ENCODE measurements at regions not wholly inside any gene's neighbourhood (a gene's known extent, or its start where the extent isn't known, plus 50 kb on each side); places are given as distances from the start of the nearest gene placed in this dataset.

- no peaks in the 10 kb centered on the region for H3K36me3 ChIP-seq (ENCODE audit: insufficient read depth, low read length)
- no peaks in the 10 kb centered on the region for H3K4me1 ChIP-seq (ENCODE audit: insufficient read depth, low read length)
- H3K9ac ChIP-seq (ENCODE audit: low read length), result no peak overlapping the region
- no peak for TF ChIP-seq CTCF (IDR thresholded peaks at IDR 0.05; ENCODE audit: insufficient read depth, low read depth, low read length)
- no peak for TF ChIP-seq EZH2 (IDR thresholded peaks at IDR 0.05; ENCODE audit: insufficient read depth, low read length)
- no peaks in the 10 kb centered on the region for H3K9me3 ChIP-seq (ENCODE audit: insufficient read depth, low read depth, low read length)
- H3K4me1 Mint-ChIP-seq (ENCODE audit: low read depth, unreplicated experiment), result no peaks in the 10 kb centered on the region
- no peak overlapping the region for H3K27ac Mint-ChIP-seq (ENCODE audit: unreplicated experiment)
- no peak overlapping the region for H3K4me3 Mint-ChIP-seq (ENCODE audit: unreplicated experiment)
- no peaks in the 10 kb centered on the region for H3K36me3 Mint-ChIP-seq (ENCODE audit: low read depth, unreplicated experiment)
- H2AFZ ChIP-seq (ENCODE audit: low read depth, low read length), result no peak overlapping the region
- peaks cover 5% of the 10 kb centered on the region for H3K9me3 Mint-ChIP-seq (ENCODE audit: unreplicated experiment)
- H3K27ac ChIP-seq (ENCODE audit: low read depth, low read length), result no peak overlapping the region
- H3K4me3 ChIP-seq (ENCODE audit: insufficient read depth, low read depth, low read length), result no peak overlapping the region
- H3K4me2 ChIP-seq (ENCODE audit: low read length), result no peak overlapping the region
- DNase-seq (ENCODE audit: low read depth) (no peak), FAIRE-seq (no peak)
- H4K20me1 ChIP-seq (ENCODE audit: insufficient read depth, low read length), result no peaks in the 10 kb centered on the region
- H3K79me2 ChIP-seq (ENCODE audit: insufficient read depth, low read length), result no peaks in the 10 kb centered on the region
- H3K27me3 ChIP-seq (ENCODE audit: insufficient read depth, low read length), result no peaks in the 10 kb centered on the region
- H3K27me3 Mint-ChIP-seq (ENCODE audit: low read depth, unreplicated experiment), result no peaks in the 10 kb centered on the region
Measured at GRCh38 chr20:16965401-16965800, 217.2 kb downstream of the OTOR start.

GRCh38 chr20:16966276-16966880 is 218.2 kb downstream of the OTOR start:
- DNase-seq (ENCODE audit: low read depth) (no peak), FAIRE-seq (no peak)
- no peaks in the 10 kb centered on the region for H4K20me1 ChIP-seq (ENCODE audit: insufficient read depth, low read length)
- Mint-ChIP-seq H3K4me3 (ENCODE audit: unreplicated experiment) (no peak overlapping the region), H3K27ac (ENCODE audit: unreplicated experiment) (no peak overlapping the region), H3K4me1 (ENCODE audit: low read depth, unreplicated experiment) (no peaks in the 10 kb centered on the region), H3K9me3 (ENCODE audit: unreplicated experiment) (peaks cover 5% of the 10 kb centered on the region), H3K27me3 (ENCODE audit: low read depth, unreplicated experiment) (no peaks in the 10 kb centered on the region), H3K36me3 (ENCODE audit: low read depth, unreplicated experiment) (no peaks in the 10 kb centered on the region)
- no peaks in the 10 kb centered on the region for H3K4me1 ChIP-seq (ENCODE audit: insufficient read depth, low read length)
- H3K9ac ChIP-seq (ENCODE audit: low read length), result no peak overlapping the region
- H3K79me2 ChIP-seq (ENCODE audit: insufficient read depth, low read length), result no peaks in the 10 kb centered on the region
- no peak overlapping the region for H3K27ac ChIP-seq (ENCODE audit: low read depth, low read length)
- no peak overlapping the region for H2AFZ ChIP-seq (ENCODE audit: low read depth, low read length)
- no peak for TF ChIP-seq CTCF (IDR thresholded peaks at IDR 0.05; ENCODE audit: insufficient read depth, low read depth, low read length)
- TF ChIP-seq EZH2 (IDR thresholded peaks at IDR 0.05; ENCODE audit: insufficient read depth, low read length), result no peak
- no peaks in the 10 kb centered on the region for H3K27me3 ChIP-seq (ENCODE audit: insufficient read depth, low read length)
- no peaks in the 10 kb centered on the region for H3K9me3 ChIP-seq (ENCODE audit: insufficient read depth, low read depth, low read length)
- no peak overlapping the region for H3K4me2 ChIP-seq (ENCODE audit: low read length)
- no peaks in the 10 kb centered on the region for H3K36me3 ChIP-seq (ENCODE audit: insufficient read depth, low read length)
- no peak overlapping the region for H3K4me3 ChIP-seq (ENCODE audit: insufficient read depth, low read depth, low read length)

- H3K4me3 Mint-ChIP-seq (ENCODE audit: unreplicated experiment), result no peak overlapping the region
- H3K4me2 ChIP-seq (ENCODE audit: low read length), result no peak overlapping the region
- FAIRE-seq, result no peak
- no peak for DNase-seq (ENCODE audit: low read depth)
- H3K9me3 Mint-ChIP-seq (ENCODE audit: unreplicated experiment), result no peaks in the 10 kb centered on the region
- H3K27ac ChIP-seq (ENCODE audit: low read depth, low read length), result no peak overlapping the region
- H3K9ac ChIP-seq (ENCODE audit: low read length), result no peak overlapping the region
- TF ChIP-seq CTCF (IDR thresholded peaks at IDR 0.05; ENCODE audit: insufficient read depth, low read depth, low read length) (no peak), EZH2 (IDR thresholded peaks at IDR 0.05; ENCODE audit: insufficient read depth, low read length) (no peak)
- H3K4me3 ChIP-seq (ENCODE audit: insufficient read depth, low read depth, low read length), result no peak overlapping the region
- H3K36me3 Mint-ChIP-seq (ENCODE audit: low read depth, unreplicated experiment), result no peaks in the 10 kb centered on the region
- H3K27me3 Mint-ChIP-seq (ENCODE audit: low read depth, unreplicated experiment), result no peaks in the 10 kb centered on the region
- H3K27ac Mint-ChIP-seq (ENCODE audit: unreplicated experiment), result no peak overlapping the region
- no peaks in the 10 kb centered on the region for H3K9me3 ChIP-seq (ENCODE audit: insufficient read depth, low read depth, low read length)
- no peak overlapping the region for H2AFZ ChIP-seq (ENCODE audit: low read depth, low read length)
- H3K4me1 Mint-ChIP-seq (ENCODE audit: low read depth, unreplicated experiment), result no peaks in the 10 kb centered on the region
- no peaks in the 10 kb centered on the region for H3K36me3 ChIP-seq (ENCODE audit: insufficient read depth, low read length)
- H3K79me2 ChIP-seq (ENCODE audit: insufficient read depth, low read length), result no peaks in the 10 kb centered on the region
- H3K4me1 ChIP-seq (ENCODE audit: insufficient read depth, low read length), result no peaks in the 10 kb centered on the region
- H3K27me3 ChIP-seq (ENCODE audit: insufficient read depth, low read length), result no peaks in the 10 kb centered on the region
- H4K20me1 ChIP-seq (ENCODE audit: insufficient read depth, low read length), result no peaks in the 10 kb centered on the region
Measured at GRCh38 chr20:16968099-16968498, 219.9 kb downstream of the OTOR start.
